BJ (cell line): ENCODE measurements at regions not wholly inside any gene's neighbourhood (a gene's known extent, or its start where the extent isn't known, plus 50 kb on each side); places are given as distances from the start of the nearest gene placed in this dataset.

Experiments
- CTCF ChIA-PET: fragments of 350-600 bp; formaldehyde crosslinking; extraction: SDS; loops from one replicate; lab custom pipeline; 2021; ENCODE audit warnings: antibody characterized with exemption, inconsistent platforms; lab: Yijun Ruan, JAX
- POLR2A ChIA-PET: fragments of 300-600 bp; sonication (Branson Sonifier 250); formaldehyde crosslinking; extraction: SDS; loops from one replicate; lab custom pipeline; 2021; ENCODE audit warnings: antibody characterized with exemption; lab: Charles Lee
- DNase-seq: peaks from one replicate; pipeline ENCODE4 v3.0.0-alpha.2; 2011; ENCODE audit warnings: low read depth
- H3K27me3 ChIP-seq: 2 replicates; pipeline ENCODE4 v1.6.0; 2011; ENCODE audit warnings: low read length; ENCODE audit not compliant: control insufficient read depth, insufficient read depth
- H3K36me3 ChIP-seq: 2 replicates; pipeline ENCODE4 v1.5.1; 2011; ENCODE audit warnings: low read length; ENCODE audit not compliant: control insufficient read depth, insufficient read depth
- H3K4me3 ChIP-seq: 2 replicates; pipeline ENCODE4 v1.5.1; 2011; ENCODE audit warnings: low read depth, mild to moderate bottlenecking, control low read depth, low read length
- CTCF ChIP-seq: IDR thresholded peaks from 2 replicates; pipeline ENCODE4 v1.5.1; 2011; ENCODE audit warnings: low read depth, mild to moderate bottlenecking, control low read depth, inconsistent platforms, low read length, moderate library complexity; ENCODE audit not compliant: insufficient read depth

GRCh38 chr4:177671845-177672244, 229.6 kb upstream of the AGA start:
- ChIA-PET CTCF (no interaction called here), POLR2A (no interaction called here)
- Histone ChIP-seq H3K4me3 (no peak overlapping the region), H3K27me3 (no peaks in the 10 kb centered on the region), H3K36me3 (no peaks in the 10 kb centered on the region)
- no peak for DNase-seq
- TF ChIP-seq CTCF = no peak

GRCh38 chr4:177673985-177674489, 231.8 kb upstream of the AGA start:
- no peak overlapping the region for H3K4me3 ChIP-seq

GRCh38 chr4:177680308-177680707, 238.1 kb upstream of the AGA start:
- POLR2A ChIA-PET = no interaction called here
- no peak overlapping the region for H3K4me3 ChIP-seq
- no peaks in the 10 kb centered on the region for H3K27me3 ChIP-seq
- no peaks in the 10 kb centered on the region for H3K36me3 ChIP-seq
- no peak for TF ChIP-seq CTCF
- DNase-seq = no peak
- CTCF ChIA-PET = no interaction called here

More at GRCh38 chr4:177673985-177674489, 231.8 kb upstream of the AGA start:
- CTCF ChIA-PET = no interaction called here
- POLR2A ChIA-PET = no interaction called here
- TF ChIP-seq CTCF = no peak
- Histone ChIP-seq H3K36me3 (no peaks in the 10 kb centered on the region), H3K27me3 (no peaks in the 10 kb centered on the region)
- no peak for DNase-seq

- no peak for TF ChIP-seq CTCF
- DNase-seq = no peak
- H3K27me3 ChIP-seq = no peaks in the 10 kb centered on the region
- POLR2A ChIA-PET = no interaction called here
- CTCF ChIA-PET = interaction anchor here (0.6 kb wide), 1 partner anchor 11 kb away, joined by 3 read pairs; no protein-coding TSS in a partner anchor
- no peaks in the 10 kb centered on the region for H3K36me3 ChIP-seq
- no peak overlapping the region for H3K4me3 ChIP-seq
Observed at GRCh38 chr4:177681902-177682301, 239.7 kb upstream of the AGA start.

- DNase-seq = no peak
- ChIA-PET CTCF (no interaction called here), POLR2A (no interaction called here)
- H3K36me3 ChIP-seq = no peaks in the 10 kb centered on the region
- no peak overlapping the region for H3K4me3 ChIP-seq
- TF ChIP-seq CTCF = no peak
- no peaks in the 10 kb centered on the region for H3K27me3 ChIP-seq
Observed at GRCh38 chr4:177687117-177687516, 244.9 kb upstream of the AGA start.
